ENCODE measurements at regions not wholly inside any gene's neighbourhood (a gene's known extent, or its start where the extent isn't known, plus 50 kb on each side); places are given as distances from the start of the nearest gene placed in this dataset.

DNA sequence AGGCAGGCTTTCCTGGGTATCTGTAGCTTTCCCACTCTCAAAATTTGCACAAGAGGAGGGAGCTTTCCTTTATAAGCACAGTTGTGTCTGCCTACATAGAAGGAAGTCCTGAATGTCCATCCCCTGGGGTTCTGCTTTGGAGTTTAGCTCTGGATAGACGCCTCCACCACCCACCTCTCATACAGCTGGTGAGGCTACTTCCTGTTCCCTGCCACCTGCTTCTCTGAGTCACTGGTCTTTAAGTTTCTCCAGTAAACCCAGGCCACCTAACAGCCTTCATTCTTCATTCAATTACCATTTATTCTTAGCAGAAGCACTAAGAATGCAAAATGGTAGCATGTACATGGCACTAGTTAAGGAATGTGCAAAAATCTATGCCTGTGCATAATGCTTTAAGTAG lies 407.8 kb downstream of the CDH2 start:
- peaks cover 9% of the 10 kb centered on the region for H3K4me1 ChIP-seq
- no peaks in the 10 kb centered on the region for H4K20me1 ChIP-seq (ENCODE audit: low read depth)
- H3K4me1 Mint-ChIP-seq: peaks cover 10% of the 10 kb centered on the region
- DNase-seq (ENCODE audit: low spot score): no peak
- peaks cover 6% of the 10 kb centered on the region for H3K9me3 Mint-ChIP-seq
- H3K4me3 ChIP-seq: no peak overlapping the region
- H3F3A ChIP-seq (ENCODE audit: low read depth): no peaks in the 10 kb centered on the region
- no peak overlapping the region for H3K4me2 ChIP-seq
- H3K27me3 Mint-ChIP-seq (ENCODE audit: insufficient read depth, low read depth): no peaks in the 10 kb centered on the region
- no peaks in the 10 kb centered on the region for H3K9me3 ChIP-seq (ENCODE audit: low read depth)
- H2AFZ ChIP-seq (replicated peaks): no peak overlapping the region
- H3K27ac ChIP-seq: no peak overlapping the region
- no peaks in the 10 kb centered on the region for H3K79me2 ChIP-seq (ENCODE audit: low read depth)
- no peak overlapping the region for H3K4me3 Mint-ChIP-seq
- H3K27ac Mint-ChIP-seq: no peak overlapping the region
- H3K36me3 Mint-ChIP-seq: no peaks in the 10 kb centered on the region
- TF ChIP-seq, protein P1, sequence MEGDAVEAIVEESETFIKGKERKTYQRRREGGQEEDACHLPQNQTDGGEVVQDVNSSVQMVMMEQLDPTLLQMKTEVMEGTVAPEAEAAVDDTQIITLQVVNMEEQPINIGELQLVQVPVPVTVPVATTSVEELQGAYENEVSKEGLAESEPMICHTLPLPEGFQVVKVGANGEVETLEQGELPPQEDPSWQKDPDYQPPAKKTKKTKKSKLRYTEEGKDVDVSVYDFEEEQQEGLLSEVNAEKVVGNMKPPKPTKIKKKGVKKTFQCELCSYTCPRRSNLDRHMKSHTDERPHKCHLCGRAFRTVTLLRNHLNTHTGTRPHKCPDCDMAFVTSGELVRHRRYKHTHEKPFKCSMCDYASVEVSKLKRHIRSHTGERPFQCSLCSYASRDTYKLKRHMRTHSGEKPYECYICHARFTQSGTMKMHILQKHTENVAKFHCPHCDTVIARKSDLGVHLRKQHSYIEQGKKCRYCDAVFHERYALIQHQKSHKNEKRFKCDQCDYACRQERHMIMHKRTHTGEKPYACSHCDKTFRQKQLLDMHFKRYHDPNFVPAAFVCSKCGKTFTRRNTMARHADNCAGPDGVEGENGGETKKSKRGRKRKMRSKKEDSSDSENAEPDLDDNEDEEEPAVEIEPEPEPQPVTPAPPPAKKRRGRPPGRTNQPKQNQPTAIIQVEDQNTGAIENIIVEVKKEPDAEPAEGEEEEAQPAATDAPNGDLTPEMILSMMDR (IDR thresholded peaks at IDR 0.05): no peak
- TF ChIP-seq EZH2 (IDR thresholded peaks at IDR 0.05): no peak
- TF ChIP-seq EZH2phosphoT487 (IDR thresholded peaks at IDR 0.05): no peak
- no peaks in the 10 kb centered on the region for H3K36me3 ChIP-seq
- no peaks in the 10 kb centered on the region for H3K27me3 ChIP-seq
- H3K9ac ChIP-seq: no peak overlapping the region

DNA sequence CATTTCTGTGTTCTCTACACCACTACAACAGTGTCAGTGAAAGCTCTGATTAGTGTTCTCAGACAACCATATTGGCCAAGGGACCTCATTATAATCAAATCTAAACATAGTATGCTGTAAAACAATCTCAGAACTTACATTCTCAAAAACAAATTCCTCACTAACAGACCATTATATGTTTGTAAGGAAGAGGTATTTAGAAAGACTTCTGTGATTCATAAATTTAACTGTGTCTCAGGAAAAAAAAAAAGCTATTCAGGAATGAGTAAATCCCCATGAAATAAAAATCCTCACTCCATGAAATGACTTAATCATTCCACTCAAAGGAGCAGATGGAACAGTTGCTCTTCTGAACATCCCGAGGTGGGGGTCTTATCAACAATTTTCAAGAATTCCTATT lies 413.0 kb downstream of the CDH2 start:
- Histone ChIP-seq H3K27me3 (no peaks in the 10 kb centered on the region), H4K20me1 (ENCODE audit: low read depth) (no peaks in the 10 kb centered on the region), H3F3A (ENCODE audit: low read depth) (peaks cover 16% of the 10 kb centered on the region), H3K4me3 (no peak overlapping the region), H3K27ac (no peak overlapping the region), H3K79me2 (ENCODE audit: low read depth) (no peaks in the 10 kb centered on the region), H3K9me3 (ENCODE audit: low read depth) (no peaks in the 10 kb centered on the region), H2AFZ (replicated peaks) (no peak overlapping the region), H3K4me1 (peaks cover 20% of the 10 kb centered on the region), H3K4me2 (no peak overlapping the region), H3K9ac (no peak overlapping the region), H3K36me3 (no peaks in the 10 kb centered on the region)
- no peaks in the 10 kb centered on the region for H3K36me3 Mint-ChIP-seq
- no peak overlapping the region for H3K27ac Mint-ChIP-seq
- H3K9me3 Mint-ChIP-seq: peaks cover 9% of the 10 kb centered on the region
- DNase-seq (ENCODE audit: low spot score): no peak
- H3K4me1 Mint-ChIP-seq: peaks cover 11% of the 10 kb centered on the region
- H3K27me3 Mint-ChIP-seq (ENCODE audit: insufficient read depth, low read depth): no peaks in the 10 kb centered on the region
- TF ChIP-seq, protein P1 (IDR thresholded peaks at IDR 0.05): no peak
- TF ChIP-seq EZH2phosphoT487 (IDR thresholded peaks at IDR 0.05) (no peak), EZH2 (IDR thresholded peaks at IDR 0.05) (no peak)
- no peak overlapping the region for H3K4me3 Mint-ChIP-seq

DNA sequence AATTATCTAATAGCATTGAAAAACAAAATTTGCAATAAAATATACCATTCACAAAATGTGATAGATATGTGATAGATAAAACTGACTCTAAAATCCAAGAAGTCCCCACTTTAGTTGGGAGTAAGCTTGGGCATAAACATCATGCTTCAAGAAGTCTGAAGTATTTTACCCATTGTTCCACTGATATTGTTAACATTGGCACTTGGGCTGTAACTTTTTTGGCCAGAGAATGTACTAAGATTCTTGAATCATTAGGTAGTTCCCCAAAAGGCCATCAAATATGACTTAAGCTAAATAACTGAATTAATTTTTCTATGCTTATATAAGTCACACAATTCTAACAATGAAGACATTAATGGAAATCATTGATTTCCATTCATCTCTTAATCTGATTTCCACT lies 413.6 kb downstream of the CDH2 start:
- H2AFZ ChIP-seq (replicated peaks): no peak overlapping the region
- H3K27me3 Mint-ChIP-seq (ENCODE audit: insufficient read depth, low read depth): no peaks in the 10 kb centered on the region
- no peak for TF ChIP-seq EZH2 (IDR thresholded peaks at IDR 0.05)
- TF ChIP-seq, protein P1 (IDR thresholded peaks at IDR 0.05): no peak
- TF ChIP-seq EZH2phosphoT487 (IDR thresholded peaks at IDR 0.05): no peak
- H3K4me1 Mint-ChIP-seq: peaks cover 11% of the 10 kb centered on the region
- DNase-seq (ENCODE audit: low spot score): no peak
- no peaks in the 10 kb centered on the region for H3K36me3 ChIP-seq
- no peaks in the 10 kb centered on the region for H3K27me3 ChIP-seq
- H4K20me1 ChIP-seq (ENCODE audit: low read depth): no peaks in the 10 kb centered on the region
- no peak overlapping the region for H3K27ac Mint-ChIP-seq
- H3K4me3 Mint-ChIP-seq: no peak overlapping the region
- no peak overlapping the region for H3K27ac ChIP-seq
- no peaks in the 10 kb centered on the region for H3K9me3 ChIP-seq (ENCODE audit: low read depth)
- no peaks in the 10 kb centered on the region for H3K36me3 Mint-ChIP-seq
- peaks cover 19% of the 10 kb centered on the region for H3F3A ChIP-seq (ENCODE audit: low read depth)
- no peaks in the 10 kb centered on the region for H3K79me2 ChIP-seq (ENCODE audit: low read depth)
- H3K9me3 Mint-ChIP-seq: peaks cover 7% of the 10 kb centered on the region
- H3K4me1 ChIP-seq: peaks cover 20% of the 10 kb centered on the region
- no peak overlapping the region for H3K4me2 ChIP-seq
- no peak overlapping the region for H3K9ac ChIP-seq
- no peak overlapping the region for H3K4me3 ChIP-seq
